GM18951 (cell line): ENCODE measurements at regions not wholly inside any gene's neighbourhood (a gene's known extent, or its start where the extent isn't known, plus 50 kb on each side); places are given as distances from the start of the nearest gene placed in this dataset.
"Not testable (repeated sequence)": the region's sequence is repeated elsewhere in the genome, so short reads cannot be mapped to it uniquely, and the experiment has no call there.

ENCODE experiments used
- POLR2A ChIP-seq: IDR thresholded peaks from 4 replicates; pipeline ENCODE4 v1.6.1; 2011; ENCODE audit warnings: mild to moderate bottlenecking; ENCODE audit not compliant: insufficient read length, insufficient read depth; ENCODE audit errors: extremely low read depth
- in situ Hi-C: fragments of 300-500 bp; cut with MboI; formaldehyde crosslinking; loops from one replicate; pipeline ENCODE4 v1.12.0; 2022; ENCODE audit warnings: low sequenced_read_pairs, mixed read lengths, inconsistent platforms; ENCODE audit not compliant: unreplicated experiment

DNA sequence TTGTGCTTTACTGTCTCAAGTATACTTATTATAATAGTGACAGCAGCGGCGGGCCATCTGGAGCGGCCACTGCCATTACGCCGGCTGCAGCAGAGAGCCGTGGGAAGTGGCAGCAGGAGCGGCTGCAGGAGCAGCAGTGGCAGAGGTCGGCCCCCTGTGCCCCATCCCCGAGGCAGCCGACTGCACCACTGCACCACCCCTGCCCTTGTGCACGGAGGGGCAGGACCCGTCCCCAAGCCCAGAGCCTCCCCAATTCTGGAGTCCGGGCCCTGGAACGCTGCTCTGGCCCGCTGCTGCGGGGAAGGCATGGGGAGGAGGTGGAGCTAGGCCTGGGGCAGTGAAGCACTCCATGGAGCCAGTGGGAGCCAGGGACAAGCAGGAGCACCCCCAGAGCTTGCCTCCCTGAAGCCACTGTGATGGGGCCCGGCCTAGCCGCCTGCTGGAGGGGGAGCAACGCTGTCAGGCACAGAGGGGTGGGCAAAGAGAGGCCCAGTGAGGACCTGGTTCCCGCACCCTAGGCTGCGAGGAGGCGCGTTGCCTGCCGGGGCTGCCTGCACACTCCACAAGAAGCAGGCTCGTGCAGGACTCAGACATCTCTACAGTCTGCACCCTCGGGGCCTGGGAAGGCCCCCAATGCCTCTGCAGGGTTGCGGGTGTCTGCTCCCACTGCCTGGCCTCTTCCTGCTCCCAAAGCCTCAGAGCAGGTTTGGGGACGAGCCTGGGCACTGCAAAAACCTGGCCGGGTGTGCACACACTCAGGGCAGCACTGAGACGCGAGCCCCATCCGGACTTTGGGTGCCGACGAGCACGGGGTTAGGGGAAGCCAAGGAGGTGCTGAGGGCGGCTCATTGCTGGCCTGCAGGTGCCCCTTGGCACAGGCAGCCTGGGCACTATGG is 74.2 kb upstream of the RASSF8 start:
- TF ChIP-seq POLR2A = no peak
- in situ Hi-C loops = no loop called here

DNA sequence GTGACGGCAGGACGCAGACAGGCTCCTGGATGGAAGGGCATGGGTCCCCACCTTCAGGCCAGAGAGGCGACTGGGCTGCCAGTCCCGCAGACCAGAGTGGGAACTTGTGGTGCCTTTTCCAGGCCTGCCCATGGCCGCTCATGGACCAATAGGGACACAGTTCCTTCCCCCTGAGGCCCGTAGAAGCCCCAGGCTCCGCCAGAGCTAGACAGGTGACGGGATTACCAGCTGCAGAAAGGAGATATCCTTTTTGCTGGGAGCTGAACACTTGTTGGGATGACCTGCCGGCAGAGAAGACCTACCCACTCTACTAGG is 73.6 kb upstream of the RASSF8 start:
- no peak for TF ChIP-seq POLR2A
- in situ Hi-C loops = no loop called here

GRCh38 chr12:25886396-25886795 is 72.1 kb upstream of the RASSF8 start:
- in situ Hi-C loops = no loop called here
- TF ChIP-seq POLR2A = no peak

- no peak for TF ChIP-seq POLR2A
- in situ Hi-C loops = no loop called here
Observed at GRCh38 chr12:25887367-25887766, 71.1 kb upstream of the RASSF8 start.

DNA sequence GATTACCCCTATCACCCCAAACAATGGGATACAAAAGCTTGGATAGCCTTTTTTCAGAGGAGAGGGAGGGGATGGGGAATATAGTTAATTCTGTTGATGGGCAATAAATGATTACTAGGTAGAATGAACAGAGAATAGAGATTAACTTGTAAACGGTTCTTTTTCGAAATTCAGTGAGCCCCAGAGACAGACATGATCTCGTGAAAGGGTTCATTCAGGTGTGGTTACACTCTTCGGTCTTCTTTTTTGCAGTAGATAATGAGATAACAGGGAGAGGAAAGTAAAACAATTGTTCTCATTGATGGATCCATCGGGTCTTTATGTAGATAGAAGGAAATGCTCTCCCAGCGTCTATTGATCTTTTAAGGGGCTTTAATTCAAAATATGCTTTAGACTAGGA is 69.3 kb upstream of the RASSF8 start:
- no peak for TF ChIP-seq POLR2A
- in situ Hi-C loops = no loop called here

DNA sequence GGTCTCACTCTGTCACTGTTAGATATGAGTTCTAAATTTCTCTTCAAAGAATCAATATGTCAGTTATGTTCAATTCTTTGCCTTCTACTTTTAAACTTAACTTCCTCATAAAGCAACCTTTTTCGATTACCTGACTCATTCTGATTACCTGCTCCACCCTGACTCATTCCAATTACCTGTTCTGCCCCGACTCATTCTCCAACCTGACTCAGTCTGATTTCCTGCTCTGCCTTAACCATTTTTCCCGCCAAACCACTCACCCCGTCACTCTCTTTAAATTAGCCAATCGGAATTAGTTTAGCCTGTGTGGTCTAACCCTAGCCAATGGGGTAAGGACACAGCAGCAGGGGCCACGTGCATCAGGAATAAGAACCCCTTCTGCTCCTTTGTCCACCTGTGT is 67.4 kb upstream of the RASSF8 start:
- in situ Hi-C loops = not testable (repeated sequence)

- TF ChIP-seq POLR2A = no peak
- in situ Hi-C loops = no loop called here
Observed at GRCh38 chr12:25894759-25895158, 63.7 kb upstream of the RASSF8 start.

DNA sequence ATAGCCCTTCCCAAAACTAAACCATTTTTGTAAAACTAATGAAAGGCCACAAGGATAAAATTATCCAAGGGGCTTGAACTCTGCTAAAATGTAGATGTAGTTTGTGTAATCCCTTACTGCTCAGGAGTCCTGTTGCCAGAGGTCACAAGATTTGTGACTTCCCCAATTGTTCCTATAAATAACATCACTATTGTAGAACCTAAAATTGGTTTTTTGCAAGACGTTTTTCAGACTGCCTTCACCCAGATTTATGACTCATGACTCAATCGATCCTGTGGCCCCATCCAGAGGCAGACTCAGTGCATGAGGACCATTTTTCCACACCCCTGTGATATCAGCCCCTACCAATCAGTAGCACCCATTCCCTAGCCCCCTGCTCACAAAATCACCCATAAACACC is 61.5 kb upstream of the RASSF8 start:
- no peak for TF ChIP-seq POLR2A
- in situ Hi-C loops = no loop called here

GRCh38 chr12:25903603-25904245 is 54.8 kb upstream of the RASSF8 start:
- in situ Hi-C loops = no loop called here
- no peak for TF ChIP-seq POLR2A

- TF ChIP-seq POLR2A = no peak
- in situ Hi-C loops = no loop called here
Observed at GRCh38 chr12:25904442-25904841, 54.0 kb upstream of the RASSF8 start.

DNA sequence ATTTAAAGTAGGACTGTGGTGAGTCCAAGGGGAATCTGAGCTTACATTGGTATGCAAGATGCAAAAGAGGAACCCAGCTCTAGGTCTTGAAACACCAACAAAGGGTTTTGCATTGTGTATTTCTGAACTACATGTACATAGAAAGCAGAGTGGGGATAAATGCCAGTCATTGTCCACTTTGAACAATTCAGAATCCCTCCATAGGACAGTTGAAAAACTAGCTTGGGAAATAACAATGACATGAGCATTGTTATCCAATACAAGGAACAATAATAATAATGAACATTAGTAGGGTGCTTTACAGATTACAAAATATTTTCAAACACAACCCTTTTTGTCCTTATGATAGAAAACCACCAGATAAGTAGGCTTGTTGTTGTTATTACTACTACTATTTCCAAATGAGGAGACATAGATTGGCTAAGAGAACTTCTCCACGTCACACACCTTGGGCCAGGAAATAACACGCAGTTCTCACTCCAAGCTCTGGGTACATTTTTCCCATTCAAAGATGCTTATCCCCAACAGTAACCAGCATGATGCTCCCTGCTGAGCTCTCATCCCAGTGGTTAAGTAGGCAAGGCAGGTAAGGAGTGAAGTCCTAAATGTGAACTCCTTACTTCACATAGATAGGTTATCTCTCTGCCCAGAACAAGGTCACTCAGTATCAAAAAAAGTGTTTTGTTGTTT is 51.7 kb upstream of the RASSF8 start:
- in situ Hi-C loops = no loop called here
- no peak for TF ChIP-seq POLR2A
